GM10248 (cell line): ENCODE measurements at regions not wholly inside any gene's neighbourhood (a gene's known extent, or its start where the extent isn't known, plus 50 kb on each side); places are given as distances from the start of the nearest gene placed in this dataset.

ENCODE experiments used
- CTCF ChIA-PET: fragments of 300-600 bp; sonication (Branson Sonifier 250); formaldehyde crosslinking; extraction: SDS; loops from one replicate; lab custom pipeline; 2021; ENCODE audit warnings: antibody characterized with exemption; lab: Yijun Ruan, JAX
- POLR2A ChIA-PET: fragments of 350-650 bp; sonication (Branson Sonifier 250); formaldehyde crosslinking; extraction: SDS; loops from one replicate; lab custom pipeline; 2020; ENCODE audit warnings: antibody characterized with exemption; lab: Yijun Ruan, JAX
- DNase-seq: peaks from one replicate; pipeline ENCODE4 v3.0.0; 2012; ENCODE audit errors: extremely low spot score
- CTCF ChIP-seq: IDR thresholded peaks from 2 replicates; pipeline ENCODE4 v1.5.1; 2012; ENCODE audit warnings: mild to moderate bottlenecking, low read depth; ENCODE audit errors: extremely low read depth, missing control alignments, control extremely low read depth

- no peak for TF ChIP-seq CTCF
- ChIA-PET CTCF (interaction anchor here (1.2 to 4.3 kb wide), 4 partner anchors 9 to 790 kb away, joined by 3 to 42 read pairs (median 10); no protein-coding TSS in a partner anchor), POLR2A (no interaction called here)
- DNase-seq, result no peak
These were observed 59.5 kb upstream of the CDKN3 start for GRCh38 chr14:54337314-54337713.

GRCh38 chr14:54338696-54339317 is 58.0 kb upstream of the CDKN3 start:
- no peak for DNase-seq
- TF ChIP-seq CTCF, result peak; percentile 44
- POLR2A ChIA-PET, result no interaction called here
- CTCF ChIA-PET, result interaction anchor here (0.9 to 4.3 kb wide), 7 partner anchors 9 to 1033 kb away, joined by 3 to 42 read pairs (median 4); no protein-coding TSS in a partner anchor

GRCh38 chr14:54339771-54340170 is 57.0 kb upstream of the CDKN3 start:
- no peak for DNase-seq
- no peak for TF ChIP-seq CTCF
- ChIA-PET POLR2A (no interaction called here), CTCF (interaction anchor here (3.1 to 4.3 kb wide), 2 partner anchors 9 to 11 kb away, joined by 16 to 42 read pairs; no protein-coding TSS in a partner anchor)

- CTCF ChIA-PET, result interaction anchor here (2.7 kb wide), 1 partner anchor 14 kb away, joined by 15 read pairs; no protein-coding TSS in a partner anchor
- TF ChIP-seq CTCF, result no peak
- DNase-seq, result no peak
- POLR2A ChIA-PET, result no interaction called here
These were observed 54.0 kb upstream of the CDKN3 start for GRCh38 chr14:54342806-54343205.

- TF ChIP-seq CTCF, result no peak
- DNase-seq, result no peak
- POLR2A ChIA-PET, result no interaction called here
- CTCF ChIA-PET, result interaction anchor here (1.0 to 2.7 kb wide), 2 partner anchors 10 to 14 kb away, joined by 4 to 15 read pairs; no protein-coding TSS in a partner anchor
These were observed 53.3 kb upstream of the CDKN3 start for GRCh38 chr14:54343272-54344121.

GRCh38 chr14:54344445-54344844 is 52.4 kb upstream of the CDKN3 start:
- DNase-seq, result no peak
- TF ChIP-seq CTCF, result no peak
- POLR2A ChIA-PET, result no interaction called here
- CTCF ChIA-PET, result no interaction called here
